Islet of Langerhans (tissue), 1 donor: ENCODE measurements at regions not wholly inside any gene's neighbourhood (a gene's known extent, or its start where the extent isn't known, plus 50 kb on each side); places are given as distances from the start of the nearest gene placed in this dataset.

Experiments
- FAIRE-seq: peaks from one replicate; lab custom pipeline; 2011; peaks lifted over from hg19 to GRCh38; lab: Jason Lieb, UNC

- FAIRE-seq: no peak
These were observed 374.6 kb downstream of the INSC start for GRCh38 chr11:15489281-15489680.

GRCh38 chr11:15490535-15490934 is 375.8 kb downstream of the INSC start:
- FAIRE-seq: no peak

GRCh38 chr11:15493066-15493465 is 378.3 kb downstream of the INSC start:
- FAIRE-seq: no peak

GRCh38 chr11:15493921-15494620 is 379.3 kb downstream of the INSC start:
- peak; percentile 27 for FAIRE-seq

GRCh38 chr11:15494740-15495139 is 380.0 kb downstream of the INSC start:
- no peak for FAIRE-seq

- FAIRE-seq: no peak
These were observed 380.7 kb downstream of the INSC start for GRCh38 chr11:15495462-15495861.

- FAIRE-seq: no peak
These were observed 382.6 kb downstream of the INSC start for GRCh38 chr11:15497366-15497765.

- FAIRE-seq: no peak
These were observed 385.0 kb downstream of the INSC start for GRCh38 chr11:15499674-15500073.

- no peak for FAIRE-seq
These were observed 385.9 kb downstream of the INSC start for GRCh38 chr11:15500643-15501042.

- FAIRE-seq: no peak
These were observed 386.8 kb downstream of the INSC start for GRCh38 chr11:15501566-15501965.

- no peak for FAIRE-seq
These were observed 390.4 kb downstream of the INSC start for GRCh38 chr11:15505155-15505554.

- no peak for FAIRE-seq
These were observed 392.9 kb downstream of the INSC start for GRCh38 chr11:15507592-15507991.

- FAIRE-seq: no peak
These were observed 394.4 kb downstream of the INSC start for GRCh38 chr11:15509082-15509481.

- no peak for FAIRE-seq
These were observed 404.5 kb downstream of the INSC start for GRCh38 chr11:15519124-15519791.

GRCh38 chr11:15519911-15520310 is 405.2 kb downstream of the INSC start:
- no peak for FAIRE-seq

GRCh38 chr11:15523543-15523942 is 408.8 kb downstream of the INSC start:
- no peak for FAIRE-seq

- FAIRE-seq: no peak
These were observed 410.9 kb downstream of the INSC start for GRCh38 chr11:15525582-15525981.

- no peak for FAIRE-seq
These were observed 411.3 kb downstream of the INSC start for GRCh38 chr11:15526032-15526431.

- no peak for FAIRE-seq
These were observed 412.2 kb downstream of the INSC start for GRCh38 chr11:15526859-15527450.

GRCh38 chr11:15532432-15532831 is 417.7 kb downstream of the INSC start:
- FAIRE-seq: no peak

- FAIRE-seq: no peak
These were observed 419.5 kb downstream of the INSC start for GRCh38 chr11:15534266-15534665.

GRCh38 chr11:15535414-15535813 is 420.7 kb downstream of the INSC start:
- no peak for FAIRE-seq

- no peak for FAIRE-seq
These were observed 421.7 kb downstream of the INSC start for GRCh38 chr11:15536438-15536837.

- no peak for FAIRE-seq
These were observed 424.9 kb downstream of the INSC start for GRCh38 chr11:15539645-15540044.
